NCI-H187 treated with DMSO at 0.1 percent for 48 hours (cell line): ENCODE measurements at regions not wholly inside any gene's neighbourhood (a gene's known extent, or its start where the extent isn't known, plus 50 kb on each side); places are given as distances from the start of the nearest gene placed in this dataset.

Source experiments
- DNase-seq: peaks from one replicate; lab custom pipeline; 2025; lab: John Stamatoyannopoulos, UW

DNA sequence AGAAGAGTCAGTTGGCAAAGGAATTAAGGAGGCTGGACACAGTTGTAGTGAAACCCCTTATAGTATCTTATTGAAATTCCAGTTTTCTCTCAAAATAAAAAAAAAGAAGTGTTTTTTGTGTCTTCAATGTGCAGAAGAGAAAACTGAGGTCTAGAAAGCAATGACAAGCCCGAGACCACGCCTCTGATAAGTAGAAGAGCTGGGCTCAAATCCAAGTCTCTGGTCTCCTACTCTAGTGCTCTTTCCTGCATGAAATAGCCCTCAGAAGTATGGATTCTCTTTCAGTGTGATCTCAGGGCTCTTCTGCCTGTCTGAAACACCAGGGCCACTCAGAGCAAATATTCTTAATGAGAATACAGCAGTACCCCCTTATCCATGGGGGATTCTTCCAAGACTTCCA, 200.9 kb downstream of the KIF18A start:
- DNase-seq, result no peak

GRCh38 chr11:27904358-27905055, 203.4 kb downstream of the KIF18A start:
- DNase-seq, result no peak

GRCh38 chr11:27902981-27903624, 202.8 kb upstream of the BDNF start:
- DNase-seq, result no peak

DNA sequence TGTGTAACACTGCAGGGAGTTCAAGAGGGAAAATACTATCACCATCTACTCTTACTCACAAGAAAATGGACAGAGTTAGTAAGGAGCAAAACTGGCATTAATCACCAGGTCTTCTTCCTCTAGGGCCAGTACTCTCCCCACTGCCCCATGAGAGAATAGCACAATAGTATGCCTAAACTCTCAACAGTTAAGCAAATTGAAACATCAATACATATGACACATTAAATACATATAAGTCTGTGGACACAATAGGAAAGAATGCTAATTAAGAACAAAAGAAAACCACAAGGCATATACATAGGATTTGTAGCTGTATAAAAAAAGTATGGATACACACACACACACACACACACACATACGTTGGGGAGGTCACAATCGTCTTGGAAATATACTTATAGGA, 197.9 kb upstream of the BDNF start:
- DNase-seq, result no peak

GRCh38 chr11:27896096-27896495, 195.8 kb upstream of the BDNF start:
- DNase-seq, result no peak

DNA sequence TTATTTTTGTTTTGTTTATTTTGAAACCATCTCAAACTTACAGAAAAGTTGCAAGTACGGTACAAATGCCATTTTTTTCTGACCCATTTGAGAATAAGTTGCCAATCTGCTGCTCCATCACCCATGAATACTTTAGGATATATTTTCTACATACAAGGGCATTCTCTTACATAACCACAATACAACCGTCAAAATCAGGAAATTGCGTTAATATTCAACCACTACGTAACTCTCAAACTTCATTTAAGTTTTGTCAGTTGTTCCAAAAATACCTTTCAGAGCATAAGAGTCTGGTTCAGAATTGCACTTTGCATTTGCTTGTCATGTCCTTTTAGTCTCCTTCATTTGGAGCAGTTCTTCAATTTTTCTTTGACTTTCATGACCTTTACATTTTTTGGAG, 194.3 kb upstream of the BDNF start:
- no peak for DNase-seq

DNA sequence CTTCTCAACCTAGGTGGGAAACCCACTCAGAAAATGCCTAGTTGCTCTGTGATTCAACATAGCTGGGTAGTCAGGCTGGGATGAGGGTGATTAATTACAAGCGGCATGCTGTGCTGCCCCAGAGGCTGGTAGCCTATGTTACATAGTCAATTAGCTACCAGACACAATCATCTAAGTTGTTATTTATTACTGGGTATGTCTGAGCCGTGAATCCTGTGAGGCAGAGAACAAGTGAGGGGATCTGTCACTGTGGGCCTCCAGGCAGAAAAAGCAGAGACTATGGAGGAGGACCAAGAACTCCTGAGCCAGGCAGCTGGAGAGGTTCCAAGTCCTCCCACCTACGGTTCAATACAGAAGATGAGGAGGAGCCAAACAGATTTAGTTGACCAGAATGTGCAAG, 186.6 kb upstream of the BDNF start:
- DNase-seq, result no peak

DNA sequence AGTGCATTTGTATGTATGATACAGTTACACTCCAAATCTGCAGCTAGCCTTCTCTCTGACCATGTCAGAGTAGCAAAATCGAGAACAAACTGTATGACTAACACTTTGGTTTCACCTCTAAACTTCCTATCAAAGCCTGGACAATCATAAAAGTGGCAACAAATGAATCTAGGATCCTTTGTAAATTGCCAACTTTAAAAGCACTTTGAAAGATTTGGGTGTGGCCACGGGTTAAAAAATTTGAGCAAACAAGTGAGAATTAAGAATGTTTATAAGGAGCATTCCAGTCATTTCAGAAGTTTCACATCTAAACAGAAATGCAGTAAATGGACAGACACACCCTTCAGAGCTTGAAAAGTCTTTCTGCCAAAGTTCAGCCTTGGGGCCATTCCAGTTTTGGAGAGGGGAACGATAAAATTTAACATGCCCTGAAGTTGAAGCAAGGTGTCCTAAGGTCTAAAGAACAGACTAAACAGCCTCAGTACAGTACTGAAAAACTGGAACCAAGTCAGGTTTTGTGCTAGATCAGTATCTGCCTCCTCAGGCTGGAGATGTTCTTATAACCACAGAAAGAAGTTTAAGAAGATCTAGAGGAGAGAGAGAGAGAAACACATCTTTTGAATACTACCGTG, 181.9 kb upstream of the BDNF start:
- no peak for DNase-seq

DNA sequence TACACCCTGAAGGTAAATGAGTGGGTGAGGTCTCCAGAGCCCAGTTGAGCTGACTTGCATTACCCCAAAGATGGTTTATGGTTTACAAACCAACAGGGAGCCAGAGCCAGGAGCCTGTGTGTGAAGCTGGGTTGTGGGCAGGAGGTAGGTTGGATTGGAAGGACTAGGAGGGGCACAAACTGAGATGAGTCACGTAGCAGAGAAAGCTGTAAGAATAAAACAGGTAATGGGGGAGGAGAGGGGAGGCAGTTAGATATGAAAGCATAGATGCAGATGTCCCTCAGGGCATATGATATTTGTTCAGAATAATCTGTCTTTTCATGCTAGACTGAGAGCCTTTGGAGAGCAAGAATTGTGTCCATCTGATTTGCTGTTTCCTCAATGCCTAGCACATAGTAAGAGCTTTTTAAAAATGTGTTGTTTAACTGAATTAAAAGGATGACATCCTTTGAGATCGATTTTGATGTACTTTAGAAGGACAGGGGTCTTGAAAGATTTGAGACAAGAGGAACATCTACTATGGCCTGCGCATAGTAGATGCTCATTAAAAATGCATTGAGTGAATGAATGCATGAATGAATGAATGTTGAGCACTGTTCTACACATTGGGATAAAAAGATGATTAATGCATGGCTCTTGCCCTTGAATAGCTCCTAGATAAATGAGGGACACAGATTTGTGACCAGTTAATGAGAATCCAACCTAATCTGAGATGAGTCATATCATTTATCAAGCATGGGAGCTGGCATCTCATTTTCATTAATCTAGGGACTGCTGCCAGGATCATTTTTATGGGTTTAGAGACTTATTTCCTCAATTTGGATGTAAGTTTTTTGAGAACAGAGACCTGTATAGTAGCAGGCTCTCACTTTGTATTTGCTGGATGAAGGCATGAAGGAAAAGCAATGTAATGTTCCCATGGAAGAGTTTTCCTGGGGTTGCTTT, 175.8 kb upstream of the BDNF start:
- no peak for DNase-seq

GRCh38 chr11:27874998-27875830, 175.0 kb upstream of the BDNF start:
- DNase-seq, result no peak

DNA sequence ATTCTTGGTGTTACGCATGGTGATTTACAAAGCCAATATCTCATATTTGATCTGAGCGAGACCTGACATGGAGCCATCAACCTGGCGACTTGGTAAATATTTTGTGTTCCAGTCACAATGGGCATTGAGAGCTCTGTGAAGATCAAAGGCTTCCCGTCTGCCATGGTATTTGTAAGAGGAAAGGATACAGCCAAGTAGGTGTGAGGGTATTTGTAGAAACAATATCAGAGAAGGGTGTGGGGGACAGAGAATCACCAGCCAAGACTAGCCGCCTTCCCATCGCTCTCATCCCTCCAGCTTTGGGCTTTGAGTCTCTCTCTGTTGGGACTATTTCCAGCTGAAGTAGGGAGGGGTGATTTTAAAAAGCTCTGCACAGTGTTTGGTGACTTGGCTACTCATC, 173.4 kb upstream of the BDNF start:
- no peak for DNase-seq

GRCh38 chr11:27871056-27871455, 170.8 kb upstream of the BDNF start:
- DNase-seq, result no peak

- no peak for DNase-seq
These were observed 169.4 kb upstream of the BDNF start for GRCh38 chr11:27869701-27870100.

GRCh38 chr11:27868709-27869108, 168.5 kb upstream of the BDNF start:
- DNase-seq, result no peak

DNA sequence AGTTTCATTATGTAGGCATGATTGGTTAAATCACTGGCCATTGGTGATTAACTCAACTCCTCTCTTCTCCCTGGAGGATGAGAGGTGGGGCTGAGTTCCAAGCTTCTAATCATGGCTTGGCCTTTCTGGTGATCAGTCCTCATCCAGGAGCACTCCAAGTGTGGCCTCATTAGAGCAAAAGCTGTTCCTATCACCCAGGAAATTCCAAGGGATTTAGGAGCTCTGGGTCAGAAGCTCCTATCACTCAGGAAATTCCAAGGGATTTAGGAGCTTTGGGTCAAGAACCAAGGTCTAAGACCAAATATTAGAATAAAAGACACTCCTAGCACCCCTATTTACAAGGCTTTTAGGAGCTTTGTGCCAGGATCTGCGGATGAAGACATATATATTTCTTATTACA, 168.0 kb upstream of the BDNF start:
- DNase-seq, result no peak

GRCh38 chr11:27865105-27865504, 164.8 kb upstream of the BDNF start:
- no peak for DNase-seq

DNA sequence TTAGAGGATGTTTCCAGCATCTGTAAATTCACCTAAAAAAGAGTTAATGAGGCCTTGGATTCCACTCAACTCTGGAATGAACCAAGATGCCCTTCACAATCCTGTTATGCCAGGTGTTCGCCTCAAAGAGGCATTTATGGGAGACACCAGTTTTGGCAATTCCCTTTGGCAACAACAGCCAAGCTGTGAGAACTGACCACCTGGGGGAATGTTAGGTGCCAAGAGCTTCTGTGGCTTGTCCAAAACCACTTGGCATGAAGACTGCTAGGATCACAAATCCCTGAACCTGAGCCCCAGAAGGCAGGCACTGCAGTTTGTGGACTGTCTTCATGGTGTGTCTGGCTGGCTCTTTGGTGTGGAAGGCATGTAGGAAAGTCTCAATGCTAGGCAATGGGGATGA, 164.4 kb upstream of the BDNF start:
- no peak for DNase-seq

DNA sequence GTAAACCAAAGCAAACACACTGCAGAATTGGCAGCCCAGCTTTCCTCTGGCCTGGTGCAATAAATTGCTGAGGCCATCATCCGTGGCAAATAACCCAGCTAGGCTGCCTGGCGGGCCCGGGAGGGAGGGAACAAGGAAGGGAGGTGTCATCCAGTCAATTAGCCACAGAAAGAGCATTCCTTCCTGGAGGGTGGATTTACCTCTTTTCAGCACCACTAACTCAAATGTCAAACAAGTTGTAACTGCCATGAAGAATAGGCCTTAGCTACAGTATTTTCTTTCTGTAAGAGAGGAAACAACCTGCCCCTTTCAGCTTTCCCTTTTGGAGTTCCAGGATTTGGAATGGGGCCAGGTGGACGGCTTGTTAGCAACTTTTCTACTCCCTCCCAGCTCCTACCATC, 163.8 kb upstream of the BDNF start:
- DNase-seq, result no peak

- no peak for DNase-seq
These were observed 163.4 kb upstream of the BDNF start for GRCh38 chr11:27863637-27864036.

- no peak for DNase-seq
These were observed 161.6 kb upstream of the BDNF start for GRCh38 chr11:27861706-27862430.

GRCh38 chr11:27860811-27861210, 160.6 kb upstream of the BDNF start:
- DNase-seq, result no peak
